Loucy (cell line): ENCODE measurements at regions not wholly inside any gene's neighbourhood (a gene's known extent, or its start where the extent isn't known, plus 50 kb on each side); places are given as distances from the start of the nearest gene placed in this dataset.

Experiments used
- CTCF ChIP-seq: fragments of 200-600 bp; sonication (generic); conservative IDR thresholded peaks from 2 replicates; pipeline ENCODE4 v1.5.1; 2014; ENCODE audit warnings: mild to moderate bottlenecking, antibody characterized with exemption, low read length
- EZH2phosphoT487 ChIP-seq: fragments of 200-600 bp; IDR thresholded peaks from 2 replicates; pipeline ENCODE4 v1.6.1; 2018; ENCODE audit warnings: antibody characterized with exemption, mild to moderate bottlenecking, moderate library complexity, borderline replicate concordance

- TF ChIP-seq CTCF (no peak), EZH2phosphoT487 (no peak)
These were observed 767.1 kb upstream of the CDH7 start for GRCh38 chr18:64983497-64984238.
